Activated T-helper 17 cell treated with anti-CD3 and anti-CD28 coated beads, Interleukin-2, amount 50 U/mL, for 72 hours (primary cell): ENCODE measurements at regions not wholly inside any gene's neighbourhood (a gene's known extent, or its start where the extent isn't known, plus 50 kb on each side); places are given as distances from the start of the nearest gene placed in this dataset.

Experiments used
- ATAC-seq: fragments of 150-1000 bp; cut with Tn5 transposase; replicated peaks from 2 replicates; pipeline ENCODE4 v1.10.0; 2021; ENCODE audit warnings: mild to moderate bottlenecking, moderate library complexity
- H3K27ac Mint-ChIP-seq: one replicate; pipeline ENCODE4 v1.8.0; 2022; ENCODE audit warnings: mixed read lengths
- H3K27me3 Mint-ChIP-seq: one replicate; pipeline ENCODE4 v1.8.0; 2022; ENCODE audit warnings: mixed read lengths
- H3K36me3 Mint-ChIP-seq: one replicate; pipeline ENCODE4 v1.8.0; 2022; ENCODE audit warnings: low read depth, mild to moderate bottlenecking, mixed read lengths
- H3K4me1 Mint-ChIP-seq: one replicate; pipeline ENCODE4 v1.8.0; 2022; ENCODE audit warnings: mixed read lengths
- H3K4me3 Mint-ChIP-seq: one replicate; pipeline ENCODE4 v1.8.0; 2022; ENCODE audit warnings: mild to moderate bottlenecking, mixed read lengths
- H3K9me3 Mint-ChIP-seq: one replicate; pipeline ENCODE4 v1.8.0; 2022; ENCODE audit warnings: mixed read lengths

DNA sequence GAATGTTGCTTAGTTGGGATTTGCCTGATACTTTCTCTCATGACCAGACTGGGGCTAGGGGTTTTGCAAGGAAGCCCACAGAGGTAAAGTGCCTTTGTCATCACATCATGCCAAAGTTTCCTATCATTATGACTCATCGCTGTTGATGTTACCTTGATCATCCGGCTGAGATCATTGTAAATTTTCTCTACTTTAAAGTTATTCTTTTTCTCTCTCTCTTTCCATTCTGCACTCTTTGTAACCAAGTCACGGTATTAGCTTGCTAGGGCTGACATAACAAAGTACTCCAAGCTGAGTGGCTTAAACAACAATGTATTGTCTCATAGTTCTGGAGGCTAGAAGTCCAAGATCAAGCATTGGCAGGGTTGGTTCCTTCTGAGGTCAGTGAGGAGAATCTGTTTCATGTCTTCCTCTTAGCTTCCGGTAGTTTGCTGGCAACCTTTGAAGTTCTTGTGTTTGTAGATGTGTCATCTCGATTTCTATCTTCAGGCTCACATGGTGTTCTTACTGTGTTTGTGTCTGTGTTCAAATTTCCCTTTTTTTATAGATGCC, 113.0 kb downstream of the DTHD1 start:
- H3K9me3 Mint-ChIP-seq, result no peaks in the 10 kb centered on the region
- H3K4me1 Mint-ChIP-seq, result peaks cover 13% of the 10 kb centered on the region
- peak overlapping the region; percentile 58 for H3K4me3 Mint-ChIP-seq
- peak overlapping the region; percentile 95 for H3K27ac Mint-ChIP-seq
- H3K36me3 Mint-ChIP-seq, result peaks cover 6% of the 10 kb centered on the region
- peak; percentile 91 for ATAC-seq
- no peaks in the 10 kb centered on the region for H3K27me3 Mint-ChIP-seq

DNA sequence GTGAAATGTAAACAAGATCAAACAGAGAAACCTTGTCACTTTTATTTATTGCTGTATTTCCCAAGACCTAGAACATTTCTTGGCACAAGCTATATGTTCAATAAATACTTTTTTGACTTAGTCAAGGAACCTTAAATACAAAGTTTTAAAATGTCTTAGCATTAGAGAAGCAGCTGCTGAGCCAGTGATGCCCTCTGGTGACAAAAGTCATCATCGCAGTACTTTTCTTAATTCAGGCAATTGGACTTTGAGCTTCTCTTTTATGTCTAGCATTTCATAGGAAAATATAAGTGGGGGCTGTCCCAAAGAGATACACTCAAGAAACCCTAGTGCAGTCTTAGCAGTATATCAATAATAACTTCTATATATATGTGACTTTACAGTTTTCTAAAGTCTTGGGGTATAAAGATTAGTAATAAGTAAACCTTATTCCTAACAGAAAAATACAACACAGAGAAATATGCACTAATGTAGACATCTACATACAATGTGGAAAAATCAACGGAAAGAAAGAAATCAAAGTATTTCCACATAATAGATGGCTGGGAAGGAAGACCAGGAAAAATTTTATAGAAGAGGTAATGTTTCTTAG, 118.4 kb downstream of the DTHD1 start:
- peaks cover 3% of the 10 kb centered on the region for H3K27me3 Mint-ChIP-seq
- peaks cover 20% of the 10 kb centered on the region for H3K4me1 Mint-ChIP-seq
- H3K27ac Mint-ChIP-seq, result no peak overlapping the region
- peak; percentile 46 for ATAC-seq
- H3K4me3 Mint-ChIP-seq, result no peak overlapping the region
- no peaks in the 10 kb centered on the region for H3K36me3 Mint-ChIP-seq
- H3K9me3 Mint-ChIP-seq, result peaks cover 11% of the 10 kb centered on the region

DNA sequence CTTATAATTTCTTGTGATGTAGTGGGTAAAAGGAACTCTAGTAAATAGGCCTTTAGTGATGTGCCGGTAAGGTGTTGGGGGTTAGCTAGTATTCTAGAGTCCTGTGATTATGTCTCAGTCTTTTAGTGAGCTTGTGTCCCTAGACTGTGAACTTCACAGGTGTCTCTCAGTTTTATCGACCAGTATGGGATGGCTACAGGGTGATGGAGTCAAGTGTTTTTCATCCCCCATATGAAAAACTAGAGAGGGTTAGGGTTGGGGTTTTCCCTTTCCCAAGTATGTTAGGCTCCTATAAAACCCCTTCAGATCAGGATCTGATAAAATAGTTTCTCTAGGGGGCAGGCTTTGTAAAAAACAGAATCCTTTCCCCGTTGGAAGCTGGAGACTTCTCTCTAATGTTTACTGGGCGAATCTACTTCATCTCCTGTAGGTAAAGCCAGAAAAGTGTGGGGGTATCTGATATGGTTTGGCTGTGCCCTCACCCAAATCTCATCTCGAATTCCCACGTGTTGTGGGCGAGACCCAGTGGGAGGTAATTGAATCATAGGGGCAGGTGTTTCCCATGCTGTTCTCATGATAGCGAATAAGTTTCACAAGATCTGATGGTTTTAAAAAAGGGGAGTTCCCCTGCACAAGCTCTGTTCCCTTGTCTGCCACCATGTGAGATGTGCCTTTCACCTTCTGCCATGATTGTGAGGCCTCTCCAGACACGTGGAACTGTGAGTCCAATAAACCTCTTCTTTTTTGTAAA, 120.8 kb downstream of the DTHD1 start:
- peak overlapping the region; percentile 33 for H3K4me3 Mint-ChIP-seq

DNA sequence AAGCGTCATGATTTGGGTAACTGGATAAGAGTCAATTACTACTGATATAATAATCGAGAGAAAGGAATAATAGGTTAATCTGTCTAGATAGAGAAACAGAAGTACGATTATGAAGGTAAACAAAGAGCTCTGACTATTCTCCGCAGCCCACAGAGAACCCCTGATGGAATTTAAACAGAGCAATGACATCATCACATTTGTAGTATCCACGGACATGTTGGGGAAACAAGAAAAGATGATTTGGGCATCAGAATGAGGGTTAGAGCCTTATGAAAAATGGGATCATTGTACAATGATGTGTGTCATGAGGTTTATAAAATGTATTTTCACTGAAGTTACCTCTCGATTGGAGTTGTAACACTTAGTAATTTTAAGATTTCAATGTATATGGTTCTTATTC, 129.9 kb downstream of the DTHD1 start:
- H3K9me3 Mint-ChIP-seq, result no peaks in the 10 kb centered on the region
- no peaks in the 10 kb centered on the region for H3K36me3 Mint-ChIP-seq
- peaks cover 22% of the 10 kb centered on the region for H3K27me3 Mint-ChIP-seq
- H3K4me1 Mint-ChIP-seq, result peaks cover 1% of the 10 kb centered on the region
- ATAC-seq, result no peak
- H3K4me3 Mint-ChIP-seq, result no peak overlapping the region
- no peak overlapping the region for H3K27ac Mint-ChIP-seq

More for the DNA sequence above, 120.8 kb downstream of the DTHD1 start:
- peaks cover 3% of the 10 kb centered on the region for H3K27me3 Mint-ChIP-seq
- peaks cover 20% of the 10 kb centered on the region for H3K4me1 Mint-ChIP-seq
- peaks cover 11% of the 10 kb centered on the region for H3K9me3 Mint-ChIP-seq
- ATAC-seq, result peak; percentile 83
- H3K36me3 Mint-ChIP-seq, result no peaks in the 10 kb centered on the region
- H3K27ac Mint-ChIP-seq, result peak overlapping the region; percentile 76

DNA sequence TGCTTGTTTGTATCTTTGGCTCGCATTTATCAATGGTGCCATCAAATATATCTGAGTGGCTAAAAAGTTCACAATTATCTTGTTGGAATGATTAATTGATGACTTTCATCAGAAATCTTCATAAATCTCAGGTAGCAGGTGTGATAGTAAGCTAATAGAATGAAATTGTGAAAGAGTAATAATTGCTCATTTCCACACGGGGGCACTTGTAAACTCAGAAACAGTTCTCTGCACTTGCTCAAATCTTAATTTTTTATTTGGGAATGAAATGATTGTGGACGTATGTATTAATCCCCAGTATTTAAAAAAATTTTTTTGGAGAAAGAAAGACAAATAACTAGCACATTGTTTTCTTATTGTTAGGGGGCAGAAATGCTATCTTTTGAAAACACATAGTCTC, 132.8 kb downstream of the DTHD1 start:
- no peak for ATAC-seq

DNA sequence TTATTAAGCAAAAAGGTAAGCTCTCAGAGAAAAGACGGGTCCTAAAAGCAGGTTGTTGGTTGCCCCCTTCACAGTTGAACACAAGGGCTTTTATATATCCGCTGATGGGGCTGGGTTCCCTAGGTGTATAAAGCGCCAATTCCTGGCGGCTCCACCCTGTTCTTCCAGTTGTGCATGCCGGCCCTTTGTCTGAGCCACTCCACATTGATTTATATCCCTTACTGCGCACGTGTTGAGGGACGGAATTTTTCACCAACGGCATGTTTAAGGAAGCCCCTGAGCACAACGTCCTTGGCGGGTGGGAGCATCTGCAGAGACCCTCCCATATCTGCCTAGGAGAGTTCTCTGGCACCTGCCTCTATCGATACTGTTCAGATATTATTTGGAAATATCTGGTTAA, 135.7 kb downstream of the DTHD1 start:
- Mint-ChIP-seq H3K36me3 (no peaks in the 10 kb centered on the region), H3K27ac (no peak overlapping the region), H3K27me3 (peaks cover 32% of the 10 kb centered on the region), H3K4me3 (no peak overlapping the region), H3K4me1 (peaks cover 4% of the 10 kb centered on the region), H3K9me3 (no peaks in the 10 kb centered on the region)
- ATAC-seq, result no peak

More for the DNA sequence above, 132.8 kb downstream of the DTHD1 start:
- Mint-ChIP-seq H3K27ac (no peak overlapping the region), H3K4me1 (peaks cover 4% of the 10 kb centered on the region), H3K9me3 (no peaks in the 10 kb centered on the region), H3K27me3 (peaks cover 35% of the 10 kb centered on the region), H3K36me3 (no peaks in the 10 kb centered on the region), H3K4me3 (no peak overlapping the region)

DNA sequence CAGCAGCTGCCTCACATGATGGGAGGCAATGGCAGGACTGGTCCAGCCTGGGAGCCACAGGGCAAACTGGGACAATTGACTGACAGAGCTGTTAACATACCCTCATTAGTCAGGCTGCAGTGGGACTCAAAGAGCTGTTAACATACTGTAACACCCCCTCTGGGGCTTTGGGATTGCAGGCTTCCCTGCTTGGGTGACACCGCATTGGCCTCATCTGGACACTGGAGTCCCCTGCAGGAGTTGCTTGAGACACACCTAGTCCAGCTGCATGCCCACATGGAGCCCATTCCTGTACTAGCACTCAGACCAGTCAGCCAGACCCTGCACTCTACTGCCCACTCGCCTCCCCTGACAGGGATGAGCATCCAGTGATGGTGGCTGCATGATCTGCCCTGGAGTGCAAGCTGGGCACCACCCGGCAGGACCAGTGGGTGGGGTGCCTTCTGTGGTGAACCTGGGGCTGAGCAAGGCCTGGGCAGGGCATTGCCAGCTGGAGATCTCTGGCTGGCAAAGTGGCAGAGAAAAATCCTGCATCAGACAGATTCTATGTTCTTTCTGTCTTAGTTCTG, 138.8 kb downstream of the DTHD1 start:
- Mint-ChIP-seq H3K4me3 (no peak overlapping the region), H3K27me3 (peaks cover 35% of the 10 kb centered on the region), H3K27ac (no peak overlapping the region), H3K36me3 (no peaks in the 10 kb centered on the region), H3K9me3 (no peaks in the 10 kb centered on the region), H3K4me1 (peaks cover 4% of the 10 kb centered on the region)
- no peak for ATAC-seq

DNA sequence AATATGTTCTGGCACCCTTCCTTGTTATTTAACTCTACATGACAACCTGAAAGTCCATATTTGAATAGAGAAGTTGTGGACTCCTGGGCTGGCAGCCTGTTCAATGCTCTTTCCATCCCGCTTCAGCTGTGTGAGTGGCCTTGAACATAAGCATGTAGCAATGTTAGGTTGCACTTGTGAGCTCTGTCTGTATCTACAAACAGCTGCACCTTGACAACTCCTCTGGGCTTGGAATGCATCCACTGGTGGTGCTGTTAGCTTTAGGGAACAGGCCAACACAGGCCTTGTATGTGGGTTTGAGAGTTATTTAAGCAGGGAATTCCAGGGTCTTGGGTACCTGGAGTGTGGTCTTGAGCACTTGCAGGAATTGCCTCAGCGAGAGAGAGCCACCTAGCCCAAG, 141.2 kb downstream of the DTHD1 start:
- Mint-ChIP-seq H3K4me3 (no peak overlapping the region), H3K27me3 (peaks cover 32% of the 10 kb centered on the region), H3K27ac (no peak overlapping the region), H3K36me3 (no peaks in the 10 kb centered on the region), H3K9me3 (no peaks in the 10 kb centered on the region), H3K4me1 (no peaks in the 10 kb centered on the region)
- no peak for ATAC-seq

DNA sequence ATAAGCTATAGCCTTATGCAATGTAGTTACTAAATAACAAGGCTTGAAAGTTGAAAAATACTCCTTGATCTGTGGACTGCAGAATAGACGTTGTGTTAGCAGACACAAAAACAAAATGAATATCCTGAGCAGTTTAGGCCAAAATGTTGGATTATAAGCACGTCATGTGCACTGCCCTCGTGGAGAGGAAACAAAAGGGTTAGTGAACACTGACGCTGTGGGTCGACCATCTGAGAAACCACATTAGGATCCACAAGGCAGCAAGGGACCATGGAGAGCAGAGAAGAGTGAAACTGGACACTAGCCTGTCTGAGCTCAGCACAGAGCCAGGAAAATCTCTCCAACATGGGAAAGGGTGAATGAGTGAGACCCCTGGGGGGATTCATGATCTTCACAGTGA, 145.3 kb downstream of the DTHD1 start:
- H3K36me3 Mint-ChIP-seq, result no peaks in the 10 kb centered on the region
- H3K9me3 Mint-ChIP-seq, result no peaks in the 10 kb centered on the region
- H3K4me3 Mint-ChIP-seq, result no peak overlapping the region
- peaks cover 16% of the 10 kb centered on the region for H3K27me3 Mint-ChIP-seq
- H3K4me1 Mint-ChIP-seq, result no peaks in the 10 kb centered on the region
- no peak for ATAC-seq
- H3K27ac Mint-ChIP-seq, result no peak overlapping the region

DNA sequence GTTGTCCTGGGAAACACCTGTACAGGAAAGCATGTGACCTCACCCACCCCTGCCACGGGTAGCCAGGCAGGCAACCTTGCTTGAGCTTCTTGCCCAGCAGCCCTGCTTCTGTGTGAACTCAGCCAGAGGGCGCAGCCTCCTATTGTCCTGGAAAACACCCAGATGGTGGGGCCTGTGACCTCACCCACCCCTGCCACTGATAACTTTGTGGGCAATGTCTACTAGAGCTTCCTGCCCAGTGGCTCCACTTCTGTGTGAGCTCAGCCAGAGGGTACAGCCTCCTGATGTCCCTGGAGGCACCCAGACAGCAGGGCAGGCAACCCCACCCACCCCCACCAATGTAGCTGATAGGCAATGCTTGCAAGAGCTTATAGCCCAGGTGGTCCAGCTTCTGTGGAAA, 146.3 kb downstream of the DTHD1 start:
- Mint-ChIP-seq H3K36me3 (no peaks in the 10 kb centered on the region), H3K27me3 (peaks cover 14% of the 10 kb centered on the region), H3K27ac (no peak overlapping the region), H3K4me3 (no peak overlapping the region), H3K9me3 (no peaks in the 10 kb centered on the region), H3K4me1 (no peaks in the 10 kb centered on the region)
- no peak for ATAC-seq

DNA sequence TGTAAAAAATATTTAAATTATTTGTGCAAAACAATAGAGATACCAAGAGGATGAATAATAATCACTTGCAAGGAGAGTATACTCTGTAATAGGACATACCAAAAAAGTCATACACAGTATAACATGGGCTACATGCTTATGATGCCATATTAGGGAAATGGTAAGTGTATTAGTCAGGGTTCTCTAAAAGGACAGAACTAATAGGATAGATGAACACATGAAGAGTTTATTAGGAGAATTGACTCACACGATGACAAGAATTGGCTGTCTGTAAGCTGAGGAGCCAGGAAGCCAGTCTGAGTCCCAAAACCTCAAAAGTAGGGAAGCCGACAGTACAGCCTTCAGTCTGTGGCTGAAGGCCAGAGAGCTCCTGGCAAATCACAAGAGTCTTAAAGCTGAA, 151.2 kb downstream of the DTHD1 start:
- ATAC-seq, result no peak
- Mint-ChIP-seq H3K36me3 (no peaks in the 10 kb centered on the region), H3K9me3 (no peaks in the 10 kb centered on the region), H3K27ac (no peak overlapping the region), H3K4me3 (no peak overlapping the region), H3K27me3 (peaks cover 2% of the 10 kb centered on the region), H3K4me1 (no peaks in the 10 kb centered on the region)

DNA sequence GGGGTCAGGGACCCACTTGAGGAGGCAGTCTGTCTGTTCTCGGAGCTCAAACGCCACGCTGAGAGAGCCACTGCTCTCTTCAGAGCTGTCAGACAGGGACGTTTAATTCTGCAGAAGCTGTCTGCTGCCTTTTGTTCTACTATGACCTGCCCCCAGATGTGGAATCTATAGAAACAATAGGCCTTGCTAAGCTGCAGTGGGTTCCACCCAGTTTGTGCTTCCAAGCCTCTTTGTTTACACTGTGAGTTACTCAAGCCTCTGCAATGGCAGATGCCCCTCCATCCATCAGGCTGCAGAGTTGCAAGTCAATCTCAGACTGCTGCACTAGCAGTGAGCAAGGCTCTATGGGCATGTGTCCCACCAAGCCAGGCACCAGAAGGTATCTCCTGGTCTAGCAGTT, 158.1 kb downstream of the DTHD1 start:
- H3K9me3 Mint-ChIP-seq, result no peaks in the 10 kb centered on the region
- ATAC-seq, result no peak
- no peaks in the 10 kb centered on the region for H3K36me3 Mint-ChIP-seq
- no peak overlapping the region for H3K27ac Mint-ChIP-seq
- no peaks in the 10 kb centered on the region for H3K4me1 Mint-ChIP-seq
- peaks cover 7% of the 10 kb centered on the region for H3K27me3 Mint-ChIP-seq
- H3K4me3 Mint-ChIP-seq, result no peak overlapping the region

DNA sequence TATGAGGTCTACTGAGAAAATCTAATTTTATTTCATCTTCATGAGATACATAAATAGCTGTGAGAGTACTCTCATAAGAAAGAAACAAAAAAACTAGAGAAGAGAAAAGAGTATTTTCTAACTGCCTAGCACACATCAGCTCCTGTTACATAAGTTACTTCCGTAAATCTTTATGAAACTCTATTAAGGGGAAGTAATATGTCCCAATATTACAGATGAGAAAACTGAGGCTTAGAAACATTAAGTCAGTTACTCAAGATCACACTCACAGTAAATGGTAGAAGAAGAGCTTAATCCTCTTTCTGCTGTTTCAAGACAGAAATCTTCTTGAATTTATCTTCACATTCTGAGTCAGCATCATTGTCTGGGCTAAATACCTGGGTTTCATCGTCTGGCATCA, 164.1 kb downstream of the DTHD1 start:
- no peak overlapping the region for H3K27ac Mint-ChIP-seq
- H3K27me3 Mint-ChIP-seq, result peaks cover 17% of the 10 kb centered on the region
- ATAC-seq, result no peak
- no peaks in the 10 kb centered on the region for H3K4me1 Mint-ChIP-seq
- no peak overlapping the region for H3K4me3 Mint-ChIP-seq
- H3K9me3 Mint-ChIP-seq, result no peaks in the 10 kb centered on the region
- no peaks in the 10 kb centered on the region for H3K36me3 Mint-ChIP-seq

DNA sequence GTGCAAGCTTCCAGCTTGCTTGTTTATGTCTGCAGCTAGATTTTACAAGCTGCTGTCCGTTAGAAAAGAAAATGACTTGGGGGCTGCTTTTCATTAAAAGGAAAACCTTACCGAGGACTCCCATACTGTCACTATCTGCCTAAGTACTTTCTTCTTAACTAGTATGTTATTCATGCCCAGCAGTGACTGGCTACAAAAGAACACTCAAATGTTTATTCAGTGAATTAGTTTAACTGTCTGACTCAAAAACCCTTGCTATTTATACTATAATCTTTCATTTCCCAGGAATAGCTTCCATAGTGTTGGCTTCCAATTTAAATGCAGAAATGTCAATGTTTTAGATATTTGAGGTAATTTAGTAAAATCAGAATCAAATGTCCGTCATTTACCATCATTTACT, 164.9 kb downstream of the DTHD1 start:
- ATAC-seq, result no peak
- H3K4me3 Mint-ChIP-seq, result no peak overlapping the region
- no peak overlapping the region for H3K27ac Mint-ChIP-seq

DNA sequence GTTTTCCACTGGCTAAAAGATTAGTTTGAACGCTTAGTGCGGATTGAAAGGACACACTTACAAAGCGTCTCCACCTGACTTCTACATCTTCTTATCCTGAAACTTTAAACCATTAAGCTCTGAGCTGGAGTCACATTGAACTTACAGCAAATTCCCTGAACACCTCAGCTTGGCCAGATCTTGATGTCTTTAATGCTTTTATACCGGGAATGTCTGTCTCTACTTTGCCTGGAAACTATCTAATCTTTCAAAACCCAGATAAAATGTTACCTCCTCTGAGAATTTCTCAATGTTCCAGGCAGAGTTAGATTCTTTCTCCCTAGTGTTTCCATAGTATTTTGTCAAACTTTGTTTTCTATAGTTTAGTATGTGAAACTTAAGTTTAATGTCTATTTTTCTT, 179.9 kb downstream of the DTHD1 start:
- Mint-ChIP-seq H3K4me3 (no peak overlapping the region), H3K4me1 (no peaks in the 10 kb centered on the region), H3K9me3 (no peaks in the 10 kb centered on the region), H3K27me3 (peaks cover 5% of the 10 kb centered on the region), H3K36me3 (no peaks in the 10 kb centered on the region), H3K27ac (no peak overlapping the region)
- no peak for ATAC-seq

More for the DNA sequence above, 164.9 kb downstream of the DTHD1 start:
- Mint-ChIP-seq H3K9me3 (no peaks in the 10 kb centered on the region), H3K4me1 (no peaks in the 10 kb centered on the region), H3K36me3 (no peaks in the 10 kb centered on the region), H3K27me3 (peaks cover 17% of the 10 kb centered on the region)
